GM23248 (cell line): ENCODE measurements at regions not wholly inside any gene's neighbourhood (a gene's known extent, or its start where the extent isn't known, plus 50 kb on each side); places are given as distances from the start of the nearest gene placed in this dataset.

Experiments used
- EZH2 ChIP-seq: fragments of 200-600 bp; sonication (generic); IDR thresholded peaks from 2 replicates; pipeline ENCODE4 v1.6.1; 2018; ENCODE audit warnings: antibody characterized with exemption, mild to moderate bottlenecking; ENCODE audit not compliant: insufficient read depth, poor library complexity, severe bottlenecking
- EZH2phosphoT487 ChIP-seq: fragments of 200-600 bp; sonication (generic); IDR thresholded peaks from 2 replicates; pipeline ENCODE4 v1.6.1; 2018; ENCODE audit warnings: antibody characterized with exemption, moderate library complexity, mild to moderate bottlenecking, low read depth; ENCODE audit not compliant: insufficient read depth

DNA sequence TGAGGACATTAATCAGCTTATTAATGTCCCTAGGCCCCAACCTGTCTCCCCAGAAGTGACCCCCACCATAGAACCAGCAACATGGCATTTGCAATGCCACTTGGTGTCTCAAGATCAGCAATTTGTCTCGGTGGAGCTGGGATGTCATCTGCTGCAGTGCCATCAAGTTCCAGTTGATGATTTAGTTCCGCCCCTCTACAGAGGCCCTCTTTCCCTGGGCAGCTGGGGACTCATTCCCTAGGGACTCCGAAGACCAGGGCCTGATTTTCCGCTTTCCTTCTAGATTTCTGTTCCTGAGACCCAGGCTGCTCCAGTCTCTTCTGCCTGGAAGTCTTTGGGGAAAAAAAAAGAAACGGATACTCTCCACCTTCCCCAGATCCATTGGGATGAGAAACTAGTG is 122.5 kb upstream of the NANOS1 start:
- TF ChIP-seq EZH2 (no peak), EZH2phosphoT487 (no peak)
